ENCODE measurements at regions not wholly inside any gene's neighbourhood (a gene's known extent, or its start where the extent isn't known, plus 50 kb on each side); places are given as distances from the start of the nearest gene placed in this dataset.

DNA sequence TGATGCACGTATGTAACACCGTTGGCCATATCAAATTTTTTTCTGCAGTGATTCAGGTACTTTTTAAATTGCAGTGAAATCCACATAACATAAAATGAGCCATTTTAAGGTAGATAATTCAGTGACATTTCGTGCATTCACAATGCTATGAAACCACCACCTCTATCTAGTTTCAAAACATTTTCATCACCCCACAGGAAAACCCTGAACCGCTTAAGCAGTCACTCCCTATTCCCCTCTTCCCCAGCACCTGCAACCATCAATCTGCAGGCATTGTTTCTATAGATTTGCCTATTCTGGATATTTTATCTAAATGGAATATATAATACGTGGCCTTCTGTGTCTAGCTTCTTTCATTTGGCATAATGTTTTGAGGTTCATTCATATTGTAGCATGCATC is 79.2 kb downstream of the BOD1 start:
- Histone ChIP-seq H3K27me3 (ENCODE audit: insufficient read depth, low read length) (no peaks in the 10 kb centered on the region), H3F3A (ENCODE audit: insufficient read depth, low read length) (no peaks in the 10 kb centered on the region), H4K20me1 (ENCODE audit: insufficient read depth, low read length) (no peaks in the 10 kb centered on the region), H3K9me2 (ENCODE audit: low read depth, low read length) (no peaks in the 10 kb centered on the region), H3K27ac (ENCODE audit: low read depth, low read length, poor library complexity, severe bottlenecking) (no peak overlapping the region), H3K4me3 (ENCODE audit: low read depth, low read length, poor library complexity, severe bottlenecking) (no peak overlapping the region), H3K9me3 (ENCODE audit: low read length) (no peaks in the 10 kb centered on the region), H3K4me2 (ENCODE audit: low read length) (no peak overlapping the region), H3K79me2 (ENCODE audit: insufficient read depth, low read length) (no peaks in the 10 kb centered on the region), H3K9ac (ENCODE audit: low read length) (no peak overlapping the region), H3K4me1 (ENCODE audit: insufficient read depth, low read length, severe bottlenecking) (no peaks in the 10 kb centered on the region), H3K36me3 (ENCODE audit: insufficient read depth, low read length) (no peaks in the 10 kb centered on the region), H2AFZ (ENCODE audit: low read length) (no peak overlapping the region)
- TF ChIP-seq, protein P1, sequence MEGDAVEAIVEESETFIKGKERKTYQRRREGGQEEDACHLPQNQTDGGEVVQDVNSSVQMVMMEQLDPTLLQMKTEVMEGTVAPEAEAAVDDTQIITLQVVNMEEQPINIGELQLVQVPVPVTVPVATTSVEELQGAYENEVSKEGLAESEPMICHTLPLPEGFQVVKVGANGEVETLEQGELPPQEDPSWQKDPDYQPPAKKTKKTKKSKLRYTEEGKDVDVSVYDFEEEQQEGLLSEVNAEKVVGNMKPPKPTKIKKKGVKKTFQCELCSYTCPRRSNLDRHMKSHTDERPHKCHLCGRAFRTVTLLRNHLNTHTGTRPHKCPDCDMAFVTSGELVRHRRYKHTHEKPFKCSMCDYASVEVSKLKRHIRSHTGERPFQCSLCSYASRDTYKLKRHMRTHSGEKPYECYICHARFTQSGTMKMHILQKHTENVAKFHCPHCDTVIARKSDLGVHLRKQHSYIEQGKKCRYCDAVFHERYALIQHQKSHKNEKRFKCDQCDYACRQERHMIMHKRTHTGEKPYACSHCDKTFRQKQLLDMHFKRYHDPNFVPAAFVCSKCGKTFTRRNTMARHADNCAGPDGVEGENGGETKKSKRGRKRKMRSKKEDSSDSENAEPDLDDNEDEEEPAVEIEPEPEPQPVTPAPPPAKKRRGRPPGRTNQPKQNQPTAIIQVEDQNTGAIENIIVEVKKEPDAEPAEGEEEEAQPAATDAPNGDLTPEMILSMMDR (IDR thresholded peaks at IDR 0.05; ENCODE audit: low read length) = no peak
- no peak for TF ChIP-seq EZH2 (IDR thresholded peaks at IDR 0.05; ENCODE audit: borderline replicate concordance, low read length)

DNA sequence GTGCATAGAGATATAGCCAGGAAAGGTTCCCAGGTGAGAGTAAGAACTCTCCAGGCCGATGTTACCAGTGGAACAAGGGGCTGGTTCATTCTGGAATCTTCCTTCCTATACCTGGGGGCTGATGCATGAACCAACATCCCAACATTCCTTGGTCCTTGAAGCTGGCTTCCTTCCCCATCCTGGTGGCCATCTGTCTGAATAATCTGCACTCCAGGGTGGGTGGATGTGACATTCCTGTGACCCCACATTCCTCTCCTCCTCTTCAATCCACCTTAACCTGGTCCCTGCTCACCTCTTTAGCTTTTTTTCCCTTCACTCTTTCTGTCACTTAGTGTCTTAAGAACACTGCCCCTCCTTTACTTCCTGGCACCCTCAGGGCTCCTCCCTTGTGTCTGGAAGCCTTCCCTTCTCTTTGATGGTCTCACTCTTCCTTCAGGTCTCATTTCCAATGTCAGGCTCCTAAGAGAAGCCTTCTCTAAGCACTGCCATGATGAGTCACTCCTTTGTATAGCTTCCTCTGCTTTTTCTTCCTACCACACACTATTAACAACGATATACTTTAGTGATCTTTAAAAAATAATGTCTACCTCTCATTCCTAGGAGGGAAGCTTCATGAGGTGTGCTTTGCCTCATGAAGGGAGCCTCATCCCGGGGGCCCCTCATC is 80.3 kb downstream of the BOD1 start:
- Histone ChIP-seq H3K4me2 (ENCODE audit: low read length) (no peak overlapping the region), H3F3A (ENCODE audit: insufficient read depth, low read length) (no peaks in the 10 kb centered on the region), H3K4me1 (ENCODE audit: insufficient read depth, low read length, severe bottlenecking) (no peaks in the 10 kb centered on the region), H3K27me3 (ENCODE audit: insufficient read depth, low read length) (no peaks in the 10 kb centered on the region), H3K9ac (ENCODE audit: low read length) (no peak overlapping the region), H3K9me3 (ENCODE audit: low read length) (no peaks in the 10 kb centered on the region), H3K9me2 (ENCODE audit: low read depth, low read length) (no peaks in the 10 kb centered on the region), H2AFZ (ENCODE audit: low read length) (no peak overlapping the region), H3K36me3 (ENCODE audit: insufficient read depth, low read length) (no peaks in the 10 kb centered on the region), H3K79me2 (ENCODE audit: insufficient read depth, low read length) (no peaks in the 10 kb centered on the region), H4K20me1 (ENCODE audit: insufficient read depth, low read length) (no peaks in the 10 kb centered on the region), H3K27ac (ENCODE audit: low read depth, low read length, poor library complexity, severe bottlenecking) (no peak overlapping the region), H3K4me3 (ENCODE audit: low read depth, low read length, poor library complexity, severe bottlenecking) (no peak overlapping the region)
- TF ChIP-seq EZH2 (IDR thresholded peaks at IDR 0.05; ENCODE audit: borderline replicate concordance, low read length) = no peak
- TF ChIP-seq, protein P1 (IDR thresholded peaks at IDR 0.05; ENCODE audit: low read length) = no peak

DNA sequence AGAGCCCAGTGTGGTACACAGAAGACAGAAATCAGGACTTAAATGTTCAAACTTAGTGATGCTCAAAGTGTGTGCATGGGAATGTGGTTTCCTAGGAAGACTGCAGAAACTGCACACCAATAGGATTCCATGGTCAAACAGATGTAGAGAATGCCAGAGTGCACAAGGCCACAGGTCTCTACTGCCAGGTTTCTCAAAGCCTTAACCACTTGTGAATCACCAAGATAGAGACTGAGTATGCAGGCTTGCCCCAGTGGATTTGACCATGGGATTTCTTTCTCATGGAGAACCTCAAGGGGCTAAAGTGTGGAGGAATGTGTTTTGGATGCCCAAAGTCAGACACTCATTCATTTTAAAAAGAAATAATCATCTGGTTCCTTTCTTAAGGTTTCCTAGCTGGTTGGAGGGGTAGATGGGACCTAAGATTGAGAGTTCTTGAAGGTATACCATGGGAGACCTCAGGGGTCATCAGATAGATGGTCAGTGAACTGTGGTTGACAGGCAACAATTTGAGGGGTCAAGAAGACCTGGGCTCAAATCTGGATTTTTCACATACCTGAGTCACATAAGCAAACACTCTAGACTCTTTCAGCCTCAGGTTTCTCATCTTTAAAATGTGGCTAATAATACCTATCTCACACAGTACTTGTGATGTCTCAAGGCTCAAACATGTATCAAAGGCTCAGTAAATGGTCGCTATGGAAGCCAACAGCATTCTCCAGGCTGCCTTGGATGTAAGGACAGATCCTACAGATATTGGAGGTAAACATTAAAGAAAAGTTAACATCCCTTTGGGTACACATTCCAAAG is 81.1 kb downstream of the BOD1 start:
- H3F3A ChIP-seq (ENCODE audit: insufficient read depth, low read length) = no peaks in the 10 kb centered on the region
- no peaks in the 10 kb centered on the region for H3K4me1 ChIP-seq (ENCODE audit: insufficient read depth, low read length, severe bottlenecking)
- TF ChIP-seq, protein P1 (IDR thresholded peaks at IDR 0.05; ENCODE audit: low read length) = no peak
- TF ChIP-seq EZH2 (IDR thresholded peaks at IDR 0.05; ENCODE audit: borderline replicate concordance, low read length) = no peak
- no peak overlapping the region for H3K27ac ChIP-seq (ENCODE audit: low read depth, low read length, poor library complexity, severe bottlenecking)
- no peaks in the 10 kb centered on the region for H3K79me2 ChIP-seq (ENCODE audit: insufficient read depth, low read length)
- H4K20me1 ChIP-seq (ENCODE audit: insufficient read depth, low read length) = no peaks in the 10 kb centered on the region
- H2AFZ ChIP-seq (ENCODE audit: low read length) = no peak overlapping the region
- H3K4me2 ChIP-seq (ENCODE audit: low read length) = no peak overlapping the region
- no peaks in the 10 kb centered on the region for H3K9me2 ChIP-seq (ENCODE audit: low read depth, low read length)
- no peak overlapping the region for H3K4me3 ChIP-seq (ENCODE audit: low read depth, low read length, poor library complexity, severe bottlenecking)
- no peaks in the 10 kb centered on the region for H3K36me3 ChIP-seq (ENCODE audit: insufficient read depth, low read length)
- no peaks in the 10 kb centered on the region for H3K27me3 ChIP-seq (ENCODE audit: insufficient read depth, low read length)
- no peaks in the 10 kb centered on the region for H3K9me3 ChIP-seq (ENCODE audit: low read length)
- no peak overlapping the region for H3K9ac ChIP-seq (ENCODE audit: low read length)

Measured in OCI-LY1 (cell line).